Suprapubic skin (tissue), 3 donors: ENCODE measurements at regions not wholly inside any gene's neighbourhood (a gene's known extent, or its start where the extent isn't known, plus 50 kb on each side); places are given as distances from the start of the nearest gene placed in this dataset.

ENCODE experiments used
- POLR2AphosphoS5 ChIP-seq, 3 donors: sonication (generic); formaldehyde crosslinking; IDR thresholded peaks; one replicate each; pipeline ENCODE4 v1.6.1; 2017; ENCODE audit warnings: antibody characterized with exemption in 3 of 3
- TF ChIP-seq, protein P1 (sequence below), 2 donors: fragments of 200-600 bp in 1 of 2; fragments of 450-650 bp in 1 of 2; sonication (generic) in 1 of 2; IDR thresholded peaks; one replicate each; pipeline ENCODE4 v1.5.1; 2016 to 2019; ENCODE audit warnings: antibody characterized with exemption in 2 of 2, mild to moderate bottlenecking in 1 of 2, moderate library complexity in 1 of 2

DNA sequence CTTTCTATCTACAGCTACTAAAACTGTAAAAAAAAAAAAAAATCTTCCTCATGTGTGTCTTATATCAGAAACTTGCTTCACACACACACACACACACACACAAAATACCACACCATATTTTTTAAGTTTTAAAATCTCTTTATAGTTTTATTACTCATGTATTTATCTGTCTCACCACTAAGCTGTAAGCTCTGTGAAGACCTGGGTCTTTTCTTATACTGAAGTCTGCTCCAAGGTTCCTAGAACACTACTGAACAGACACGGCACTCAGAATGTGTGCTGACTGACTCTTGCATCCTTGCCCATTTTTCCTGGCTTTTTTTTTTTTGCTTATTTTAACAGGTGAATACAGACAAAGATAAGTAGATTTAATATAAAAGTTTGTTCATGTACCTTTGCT is 135.6 kb upstream of the CXXC4 start:
- TF ChIP-seq, protein P1, sequence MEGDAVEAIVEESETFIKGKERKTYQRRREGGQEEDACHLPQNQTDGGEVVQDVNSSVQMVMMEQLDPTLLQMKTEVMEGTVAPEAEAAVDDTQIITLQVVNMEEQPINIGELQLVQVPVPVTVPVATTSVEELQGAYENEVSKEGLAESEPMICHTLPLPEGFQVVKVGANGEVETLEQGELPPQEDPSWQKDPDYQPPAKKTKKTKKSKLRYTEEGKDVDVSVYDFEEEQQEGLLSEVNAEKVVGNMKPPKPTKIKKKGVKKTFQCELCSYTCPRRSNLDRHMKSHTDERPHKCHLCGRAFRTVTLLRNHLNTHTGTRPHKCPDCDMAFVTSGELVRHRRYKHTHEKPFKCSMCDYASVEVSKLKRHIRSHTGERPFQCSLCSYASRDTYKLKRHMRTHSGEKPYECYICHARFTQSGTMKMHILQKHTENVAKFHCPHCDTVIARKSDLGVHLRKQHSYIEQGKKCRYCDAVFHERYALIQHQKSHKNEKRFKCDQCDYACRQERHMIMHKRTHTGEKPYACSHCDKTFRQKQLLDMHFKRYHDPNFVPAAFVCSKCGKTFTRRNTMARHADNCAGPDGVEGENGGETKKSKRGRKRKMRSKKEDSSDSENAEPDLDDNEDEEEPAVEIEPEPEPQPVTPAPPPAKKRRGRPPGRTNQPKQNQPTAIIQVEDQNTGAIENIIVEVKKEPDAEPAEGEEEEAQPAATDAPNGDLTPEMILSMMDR (IDR thresholded peaks at IDR 0.05) = no peak
- TF ChIP-seq POLR2AphosphoS5 (IDR thresholded peaks at IDR 0.05) = no peak
